Kidney epithelial cell (primary cell): ENCODE measurements at regions not wholly inside any gene's neighbourhood (a gene's known extent, or its start where the extent isn't known, plus 50 kb on each side); places are given as distances from the start of the nearest gene placed in this dataset.

ENCODE experiments used
- DNase-seq: peaks from one replicate; pipeline ENCODE4 v3.0.0-alpha.2; 2010; ENCODE audit warnings: low read depth
- H3K27me3 ChIP-seq: 2 replicates; pipeline ENCODE4 v1.6.0; 2011; ENCODE audit warnings: low read length; ENCODE audit not compliant: control insufficient read depth, insufficient read depth
- H3K36me3 ChIP-seq: 2 replicates; pipeline ENCODE4 v1.5.1; 2011; ENCODE audit warnings: low read length; ENCODE audit not compliant: control insufficient read depth, insufficient read depth
- H3K4me3 ChIP-seq: 2 replicates; pipeline ENCODE4 v1.5.1; 2011; ENCODE audit warnings: low read depth, mild to moderate bottlenecking, control low read depth, low read length
- TF ChIP-seq, protein P1 (sequence below): IDR thresholded peaks from 2 replicates; pipeline ENCODE4 v1.5.1; 2011; ENCODE audit warnings: mild to moderate bottlenecking, moderate library complexity, low read length, control low read depth, inconsistent platforms; ENCODE audit not compliant: insufficient read depth, poor library complexity, severe bottlenecking

DNA sequence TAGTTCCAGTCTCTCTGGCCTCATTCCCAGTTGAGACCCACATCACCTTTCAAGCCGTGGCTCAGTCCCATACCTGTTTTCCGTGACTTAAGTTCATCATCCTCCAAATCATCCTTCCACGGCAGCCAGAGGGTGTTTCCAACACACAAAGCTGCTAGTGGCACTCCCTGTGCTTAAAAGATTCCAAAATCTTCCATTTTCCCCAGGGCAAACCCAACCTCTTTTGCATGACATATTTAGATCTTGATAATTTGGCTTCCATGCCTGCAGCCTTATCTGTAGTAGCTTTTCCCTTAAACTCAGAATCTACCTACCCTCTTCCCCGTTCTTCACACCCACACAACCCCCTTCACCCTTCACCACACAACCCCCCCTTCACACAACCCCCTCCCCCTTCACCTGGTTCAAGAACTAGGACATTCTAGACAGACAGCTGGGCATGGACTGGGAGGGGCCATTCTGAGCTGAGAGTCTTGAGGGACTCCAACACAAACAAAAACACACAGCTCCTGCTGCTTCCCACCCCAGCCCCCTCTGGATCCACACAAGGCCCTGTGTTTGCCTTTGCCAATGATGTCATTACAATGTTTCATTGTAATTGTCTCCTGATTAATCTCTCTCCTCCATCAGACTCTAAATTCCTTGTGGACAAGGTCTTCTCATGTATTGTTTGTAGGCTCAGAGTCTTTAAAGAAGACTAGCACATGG is 268.2 kb downstream of the SH3GL2 start:
- Histone ChIP-seq H3K27me3 (no peaks in the 10 kb centered on the region), H3K36me3 (no peaks in the 10 kb centered on the region), H3K4me3 (no peak overlapping the region)
- no peak for DNase-seq
- TF ChIP-seq, protein P1, sequence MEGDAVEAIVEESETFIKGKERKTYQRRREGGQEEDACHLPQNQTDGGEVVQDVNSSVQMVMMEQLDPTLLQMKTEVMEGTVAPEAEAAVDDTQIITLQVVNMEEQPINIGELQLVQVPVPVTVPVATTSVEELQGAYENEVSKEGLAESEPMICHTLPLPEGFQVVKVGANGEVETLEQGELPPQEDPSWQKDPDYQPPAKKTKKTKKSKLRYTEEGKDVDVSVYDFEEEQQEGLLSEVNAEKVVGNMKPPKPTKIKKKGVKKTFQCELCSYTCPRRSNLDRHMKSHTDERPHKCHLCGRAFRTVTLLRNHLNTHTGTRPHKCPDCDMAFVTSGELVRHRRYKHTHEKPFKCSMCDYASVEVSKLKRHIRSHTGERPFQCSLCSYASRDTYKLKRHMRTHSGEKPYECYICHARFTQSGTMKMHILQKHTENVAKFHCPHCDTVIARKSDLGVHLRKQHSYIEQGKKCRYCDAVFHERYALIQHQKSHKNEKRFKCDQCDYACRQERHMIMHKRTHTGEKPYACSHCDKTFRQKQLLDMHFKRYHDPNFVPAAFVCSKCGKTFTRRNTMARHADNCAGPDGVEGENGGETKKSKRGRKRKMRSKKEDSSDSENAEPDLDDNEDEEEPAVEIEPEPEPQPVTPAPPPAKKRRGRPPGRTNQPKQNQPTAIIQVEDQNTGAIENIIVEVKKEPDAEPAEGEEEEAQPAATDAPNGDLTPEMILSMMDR: no peak

- DNase-seq: no peak
These were observed 269.0 kb downstream of the SH3GL2 start for GRCh38 chr9:17847908-17848307.

DNA sequence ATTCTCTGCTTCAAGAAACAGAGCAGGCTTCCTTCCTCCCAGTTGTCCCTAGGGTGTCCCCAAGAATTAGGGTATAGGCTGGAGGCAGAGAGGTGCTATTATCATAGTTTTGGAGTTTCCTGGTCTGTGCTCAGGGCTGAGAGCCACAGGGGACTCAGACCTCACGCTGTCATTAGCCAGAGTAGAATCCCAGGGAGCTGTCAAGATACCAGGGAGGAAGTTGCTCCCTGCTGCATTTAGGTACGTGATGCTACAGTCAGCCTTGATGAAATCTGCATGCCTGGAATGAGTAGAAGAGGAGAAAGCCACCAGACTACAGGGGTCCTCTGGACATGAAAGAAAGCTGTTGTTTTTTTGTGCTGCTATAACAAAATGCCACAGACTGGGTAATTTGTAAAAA is 273.2 kb downstream of the SH3GL2 start:
- DNase-seq: no peak
- H3K4me3 ChIP-seq: no peak overlapping the region
- no peaks in the 10 kb centered on the region for H3K36me3 ChIP-seq
- H3K27me3 ChIP-seq: no peaks in the 10 kb centered on the region
- TF ChIP-seq, protein P1: no peak

More at GRCh38 chr9:17847908-17848307, 269.0 kb downstream of the SH3GL2 start:
- Histone ChIP-seq H3K4me3 (no peak overlapping the region), H3K27me3 (no peaks in the 10 kb centered on the region), H3K36me3 (no peaks in the 10 kb centered on the region)
- TF ChIP-seq, protein P1: no peak

DNA sequence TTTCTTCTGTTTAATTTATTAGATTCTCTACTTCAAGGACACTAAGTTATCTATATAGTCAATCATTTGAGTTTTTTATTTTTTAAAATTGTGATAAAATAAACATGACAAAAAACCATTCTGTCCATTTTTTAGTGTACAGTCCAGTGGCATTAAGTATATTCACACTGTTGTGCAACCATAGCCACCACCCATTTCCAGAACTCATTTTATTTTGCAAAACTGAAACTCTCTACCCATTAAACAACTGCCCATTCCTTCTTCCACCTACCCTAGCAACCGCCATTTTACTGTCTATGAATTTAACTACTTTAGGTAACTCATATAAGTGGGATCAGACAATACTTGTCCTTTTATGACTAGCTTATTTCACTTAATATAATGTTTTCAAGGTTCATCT is 275.6 kb downstream of the SH3GL2 start:
- Histone ChIP-seq H3K27me3 (no peaks in the 10 kb centered on the region), H3K4me3 (no peak overlapping the region), H3K36me3 (no peaks in the 10 kb centered on the region)
- no peak for DNase-seq
- TF ChIP-seq, protein P1: no peak

GRCh38 chr9:17856995-17857394 is 278.1 kb downstream of the SH3GL2 start:
- H3K4me3 ChIP-seq: no peak overlapping the region
- H3K36me3 ChIP-seq: no peaks in the 10 kb centered on the region
- DNase-seq: no peak
- TF ChIP-seq, protein P1: no peak
- H3K27me3 ChIP-seq: no peaks in the 10 kb centered on the region

- Histone ChIP-seq H3K36me3 (no peaks in the 10 kb centered on the region), H3K4me3 (no peak overlapping the region), H3K27me3 (no peaks in the 10 kb centered on the region)
- no peak for DNase-seq
- TF ChIP-seq, protein P1: no peak
These were observed 280.4 kb downstream of the SH3GL2 start for GRCh38 chr9:17859228-17859627.
